ENCODE measurements at regions not wholly inside any gene's neighbourhood (a gene's known extent, or its start where the extent isn't known, plus 50 kb on each side); places are given as distances from the start of the nearest gene placed in this dataset.
"Not testable (repeated sequence)": the region's sequence is repeated elsewhere in the genome, so short reads cannot be mapped to it uniquely, and the experiment has no call there.

- not testable (repeated sequence) for TF ChIP-seq CTCF, POLR2A (IDR thresholded peaks at IDR 0.05)
Measured at GRCh38 chr5:44108232-44108631, 281.0 kb downstream of the FGF10 start.

Measured in right lobe of liver (tissue), 4 donors.